ENCODE measurements at regions not wholly inside any gene's neighbourhood (a gene's known extent, or its start where the extent isn't known, plus 50 kb on each side); places are given as distances from the start of the nearest gene placed in this dataset.

DNA sequence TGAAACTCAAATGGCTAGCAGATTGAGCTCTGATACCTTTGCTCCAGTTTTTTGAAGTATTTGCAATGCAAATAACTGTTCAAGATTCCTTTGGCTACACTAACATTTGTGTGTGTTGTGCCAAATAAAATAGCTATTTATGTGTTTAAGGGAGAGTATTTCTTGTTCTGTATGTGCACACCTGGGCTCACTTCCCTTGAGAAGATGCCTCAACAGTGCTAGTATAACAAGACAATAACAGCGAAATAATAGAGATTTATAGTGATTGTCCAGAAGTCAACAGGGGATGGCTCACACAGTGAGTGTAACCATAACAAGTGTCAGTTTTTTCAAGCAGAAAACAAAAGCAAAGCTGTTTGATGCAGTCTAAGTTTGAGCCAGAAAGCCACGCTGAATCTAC, 460.5 kb downstream of the CENPC start:
- TF ChIP-seq, protein P1, sequence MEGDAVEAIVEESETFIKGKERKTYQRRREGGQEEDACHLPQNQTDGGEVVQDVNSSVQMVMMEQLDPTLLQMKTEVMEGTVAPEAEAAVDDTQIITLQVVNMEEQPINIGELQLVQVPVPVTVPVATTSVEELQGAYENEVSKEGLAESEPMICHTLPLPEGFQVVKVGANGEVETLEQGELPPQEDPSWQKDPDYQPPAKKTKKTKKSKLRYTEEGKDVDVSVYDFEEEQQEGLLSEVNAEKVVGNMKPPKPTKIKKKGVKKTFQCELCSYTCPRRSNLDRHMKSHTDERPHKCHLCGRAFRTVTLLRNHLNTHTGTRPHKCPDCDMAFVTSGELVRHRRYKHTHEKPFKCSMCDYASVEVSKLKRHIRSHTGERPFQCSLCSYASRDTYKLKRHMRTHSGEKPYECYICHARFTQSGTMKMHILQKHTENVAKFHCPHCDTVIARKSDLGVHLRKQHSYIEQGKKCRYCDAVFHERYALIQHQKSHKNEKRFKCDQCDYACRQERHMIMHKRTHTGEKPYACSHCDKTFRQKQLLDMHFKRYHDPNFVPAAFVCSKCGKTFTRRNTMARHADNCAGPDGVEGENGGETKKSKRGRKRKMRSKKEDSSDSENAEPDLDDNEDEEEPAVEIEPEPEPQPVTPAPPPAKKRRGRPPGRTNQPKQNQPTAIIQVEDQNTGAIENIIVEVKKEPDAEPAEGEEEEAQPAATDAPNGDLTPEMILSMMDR (conservative IDR thresholded peaks at IDR 0.05; ENCODE audit: low read depth, low read length), result no peak
- TF ChIP-seq EZH2 (IDR thresholded peaks at IDR 0.05; ENCODE audit: borderline replicate concordance, low read depth, low read length, poor library complexity, severe bottlenecking), result no peak
